Activated naive CD4-positive, alpha-beta T cell treated with anti-CD3 and anti-CD28 coated beads, Interleukin-2, amount 50 U/mL, for 72 hours (primary cell): ENCODE measurements at regions not wholly inside any gene's neighbourhood (a gene's known extent, or its start where the extent isn't known, plus 50 kb on each side); places are given as distances from the start of the nearest gene placed in this dataset.
"Not testable (repeated sequence)": the region's sequence is repeated elsewhere in the genome, so short reads cannot be mapped to it uniquely, and the experiment has no call there.

ENCODE experiments used
- ATAC-seq, 2 donors: fragments of 150-1000 bp; cut with Tn5 transposase; 2 replicates each; pipeline ENCODE4 v1.10.0; 2021; ENCODE audit warnings: mild to moderate bottlenecking in 2 of 2, moderate library complexity in 2 of 2
- DNase-seq, 2 donors: peaks; one replicate each; pipeline ENCODE4 v3.0.0; 2021 to 2022; ENCODE audit warnings: low spot score in 2 of 2
- H3K27ac Mint-ChIP-seq, 2 donors: one replicate each; pipeline ENCODE4 v1.8.0; 2022; ENCODE audit warnings: mild to moderate bottlenecking in 2 of 2, mixed read lengths in 2 of 2
- H3K36me3 Mint-ChIP-seq, 2 donors: one replicate each; pipeline ENCODE4 v1.8.0; 2022; ENCODE audit warnings: mixed read lengths in 2 of 2
- H3K9me3 Mint-ChIP-seq, 2 donors: one replicate each; pipeline ENCODE4 v1.8.0; 2022; ENCODE audit warnings: mixed read lengths in 2 of 2

DNA sequence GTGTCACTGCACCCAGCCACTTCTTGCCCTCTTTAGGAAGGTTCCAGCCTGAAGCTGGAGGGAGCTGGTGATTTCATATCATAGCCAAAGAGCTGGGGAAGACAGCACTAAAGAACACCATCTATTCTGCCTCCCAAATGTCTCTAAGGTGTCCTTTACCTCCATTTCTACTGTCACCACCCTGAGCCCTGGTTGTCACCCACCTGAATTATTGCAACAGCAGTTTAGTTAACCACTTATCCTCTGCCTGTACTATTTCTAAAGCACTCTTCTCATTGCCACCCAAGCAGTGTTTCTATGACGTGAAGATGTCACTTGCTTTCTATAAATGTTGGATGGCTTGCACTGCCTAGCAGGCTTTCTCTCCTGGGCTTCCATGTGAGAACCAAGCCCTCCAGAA, 69.4 kb upstream of the EED start:
- no peak for ATAC-seq
- Mint-ChIP-seq H3K9me3 (no peaks in the 10 kb centered on the region), H3K27ac (no peak overlapping the region), H3K36me3 (peaks cover 0 to 12% of the 10 kb centered on the region in 2 donors)
- no peak for DNase-seq

DNA sequence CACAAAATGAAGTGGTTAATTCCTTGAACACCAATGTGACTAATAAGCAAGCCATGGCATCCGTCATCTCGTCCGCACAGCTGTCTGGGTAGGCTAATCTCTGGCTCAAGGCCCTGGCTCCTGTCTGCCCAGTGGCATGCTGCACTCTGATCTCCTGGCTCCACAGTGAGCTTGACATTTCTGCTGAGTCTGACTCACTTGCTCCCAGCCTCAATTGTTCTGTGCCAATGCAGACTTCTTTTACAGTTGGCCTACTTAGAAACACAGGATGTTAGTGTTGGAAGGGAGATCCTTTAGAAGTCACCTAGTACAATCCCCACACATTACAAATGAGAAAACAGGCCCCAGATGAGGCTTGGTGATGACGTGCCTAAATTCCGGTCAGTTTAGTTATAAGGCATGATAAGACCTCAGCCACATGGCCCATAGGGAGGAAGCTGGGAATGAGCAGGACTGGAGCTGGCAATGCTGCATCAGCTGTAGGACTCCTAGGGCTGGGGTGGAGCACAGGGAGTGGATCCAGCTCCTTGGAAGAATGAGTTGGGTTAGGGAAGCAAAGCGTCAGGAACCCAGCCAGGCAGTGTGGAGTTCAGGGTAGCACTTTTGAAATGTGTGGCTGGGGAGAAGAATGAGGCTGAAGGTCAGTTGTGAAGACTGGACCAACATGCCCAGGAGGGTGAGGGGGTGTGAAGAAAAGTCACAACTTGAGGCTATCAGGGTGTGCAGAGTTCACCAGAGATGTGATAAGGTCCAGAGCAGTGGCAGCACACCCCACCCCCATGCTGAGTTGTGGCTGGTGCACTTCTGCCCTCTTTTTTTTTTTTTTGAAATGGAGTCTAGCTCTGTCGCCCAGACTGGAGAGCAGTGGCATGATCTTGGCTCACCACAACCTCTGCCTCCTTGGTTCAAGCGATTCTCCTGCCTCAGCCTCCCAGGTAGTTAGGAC, 70.2 kb upstream of the EED start:
- peaks cover 0 to 9% of the 10 kb centered on the region in 2 donors for H3K36me3 Mint-ChIP-seq
- H3K9me3 Mint-ChIP-seq = no peaks in the 10 kb centered on the region
- no peak overlapping the region for H3K27ac Mint-ChIP-seq
- DNase-seq = no peak
- ATAC-seq = peak in 1 of 2 donors; percentile 26

DNA sequence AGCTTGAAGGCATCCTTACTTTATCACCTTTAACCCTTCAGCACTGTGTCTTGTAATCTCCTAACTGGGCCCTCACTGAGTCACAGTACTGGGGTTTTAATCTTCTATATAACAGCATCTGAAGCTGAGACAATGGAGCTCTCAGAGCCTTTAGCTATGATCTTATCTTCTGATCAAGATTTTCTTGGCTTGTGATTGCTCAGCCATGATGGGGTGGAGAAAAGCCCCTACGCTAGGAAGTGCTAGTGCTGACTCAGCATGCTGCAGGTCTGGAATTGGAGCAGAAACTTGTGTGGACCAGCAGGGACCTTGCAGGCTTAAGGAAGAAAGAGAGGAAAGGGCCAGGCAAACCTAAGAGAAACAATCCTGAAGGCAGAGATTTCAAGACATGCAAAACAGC, 71.7 kb upstream of the EED start:
- ATAC-seq (no peak), DNase-seq (no peak)
- H3K9me3 Mint-ChIP-seq = no peaks in the 10 kb centered on the region
- H3K36me3 Mint-ChIP-seq = no peaks in the 10 kb centered on the region
- H3K27ac Mint-ChIP-seq = no peak overlapping the region

DNA sequence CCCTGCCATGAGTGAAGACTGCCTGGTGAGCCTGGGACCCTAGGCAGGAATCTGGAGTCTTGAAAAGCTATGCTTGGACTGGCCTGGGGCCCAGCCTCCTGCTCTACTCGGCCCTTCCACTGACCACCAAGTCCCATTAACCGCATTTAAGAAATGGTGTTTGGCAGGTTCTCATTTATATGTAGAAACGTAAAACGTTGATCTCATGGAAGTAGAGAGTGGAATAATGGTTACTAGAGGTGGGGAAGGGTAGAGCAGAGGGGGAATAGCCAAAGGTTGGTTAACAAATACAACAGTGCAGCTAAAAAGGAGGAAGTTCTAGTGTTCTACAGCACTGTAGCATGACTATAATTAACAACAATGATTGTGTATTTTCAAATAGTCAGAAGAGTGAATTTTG, 72.9 kb upstream of the EED start:
- DNase-seq (no peak), ATAC-seq (no peak)
- no peaks in the 10 kb centered on the region for H3K9me3 Mint-ChIP-seq
- no peak overlapping the region for H3K27ac Mint-ChIP-seq
- no peaks in the 10 kb centered on the region for H3K36me3 Mint-ChIP-seq

DNA sequence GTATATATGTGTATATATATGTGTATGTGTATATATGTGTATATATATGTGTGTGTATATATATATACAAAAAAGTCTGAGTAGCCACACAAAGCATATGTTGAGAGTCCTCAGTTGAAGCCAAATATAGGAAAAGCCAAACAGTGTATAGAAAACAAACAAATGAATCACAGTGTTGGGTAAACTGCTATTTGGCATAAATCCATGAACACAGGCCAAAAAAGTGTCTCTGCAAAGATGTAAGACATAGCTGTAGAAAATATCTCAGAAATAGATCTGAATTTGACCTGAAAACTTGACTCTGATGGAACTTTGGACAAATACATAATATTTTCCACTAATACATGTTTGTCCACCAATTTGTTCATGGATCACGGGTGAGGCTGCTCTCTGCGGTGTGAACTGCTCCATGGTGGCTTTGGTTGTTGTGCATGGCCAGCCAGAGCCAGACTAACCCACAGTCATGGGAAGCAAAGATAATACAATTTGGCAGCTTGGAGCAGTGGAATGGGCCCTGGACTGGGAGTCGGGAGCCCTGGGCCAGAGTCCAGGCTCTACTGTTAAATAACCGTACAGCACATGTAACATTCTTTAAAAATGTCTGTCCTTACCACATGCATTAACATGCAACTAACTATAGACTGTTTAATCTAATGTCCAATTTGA, 76.9 kb upstream of the EED start:
- no peak for DNase-seq
- Mint-ChIP-seq H3K36me3 (no peaks in the 10 kb centered on the region), H3K27ac (no peak overlapping the region), H3K9me3 (no peaks in the 10 kb centered on the region)
- ATAC-seq = no peak

DNA sequence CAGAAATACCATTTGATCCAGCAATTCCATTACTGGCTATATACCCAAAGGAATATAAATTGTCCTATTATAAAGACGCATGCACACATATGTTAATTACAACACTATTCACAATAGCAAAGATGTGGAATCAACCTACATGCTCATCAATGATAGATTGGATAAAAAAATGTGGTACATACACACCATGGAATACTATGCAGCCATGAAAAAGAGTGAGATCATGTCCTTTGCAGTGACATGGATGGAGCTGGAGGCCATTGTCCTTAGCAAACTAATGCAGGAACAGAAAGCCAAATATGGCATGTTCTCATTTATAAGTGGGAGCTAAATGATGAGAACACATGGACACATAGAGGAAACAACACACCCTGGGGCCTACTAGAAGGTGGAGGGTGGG, 78.3 kb upstream of the EED start:
- ATAC-seq, H3K36me3 Mint-ChIP-seq, H3K27ac Mint-ChIP-seq, DNase-seq, H3K9me3 Mint-ChIP-seq: not testable (repeated sequence)

DNA sequence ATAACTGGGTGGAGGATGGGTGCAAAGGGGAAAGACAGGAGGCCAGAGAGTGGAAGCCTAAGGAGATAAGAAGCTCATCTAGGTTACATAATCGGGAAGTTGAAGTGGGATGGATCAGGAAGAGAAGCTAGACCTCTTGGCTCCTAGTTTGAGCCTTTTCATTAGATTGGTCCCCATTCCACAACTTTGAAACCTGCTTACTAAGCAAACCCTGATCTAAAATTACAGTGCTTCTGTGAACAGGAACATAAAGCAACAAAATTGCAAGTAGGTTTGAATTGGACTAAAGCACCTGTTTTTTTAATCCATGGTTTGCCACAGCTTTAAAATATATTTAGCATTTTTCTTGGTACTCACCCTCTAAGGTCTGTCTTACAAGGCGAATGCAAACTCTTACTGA, 80.4 kb upstream of the EED start:
- ATAC-seq (no peak), DNase-seq (no peak)
- H3K9me3 Mint-ChIP-seq = peaks cover 0 to 4% of the 10 kb centered on the region in 2 donors
- no peak overlapping the region for H3K27ac Mint-ChIP-seq
- H3K36me3 Mint-ChIP-seq = no peaks in the 10 kb centered on the region

DNA sequence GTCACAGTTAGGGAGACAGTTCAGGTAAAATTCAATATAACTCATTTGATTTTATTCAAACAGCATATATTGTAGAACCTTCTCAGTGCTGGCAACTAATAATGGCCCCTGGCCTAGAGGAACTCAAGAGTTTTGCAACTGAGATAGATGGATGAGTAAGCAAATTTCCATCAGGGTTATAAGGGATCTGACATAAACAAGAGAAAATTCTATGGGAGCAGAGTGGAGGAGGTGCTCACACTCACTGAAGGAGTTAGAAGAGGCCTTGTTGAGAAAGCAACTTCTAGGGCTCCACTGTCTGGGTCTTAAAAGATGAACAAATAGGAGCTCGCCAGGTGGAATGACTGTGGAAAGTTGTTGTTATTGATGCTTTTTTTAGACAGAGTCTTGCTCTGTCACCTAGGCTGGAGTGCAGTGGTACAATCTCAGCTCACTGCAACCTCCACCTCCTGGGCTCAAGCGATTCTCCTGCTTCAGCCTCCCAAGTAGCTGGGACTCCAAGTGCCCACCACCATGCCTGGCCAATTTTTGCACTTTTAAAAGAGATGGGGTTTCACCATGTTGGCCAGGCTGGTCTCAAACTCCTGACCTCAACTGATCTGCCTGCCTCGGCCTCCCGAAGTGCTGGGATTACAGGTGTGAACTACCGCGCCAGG, 81.2 kb upstream of the EED start:
- not testable (repeated sequence) for ATAC-seq, H3K9me3 Mint-ChIP-seq, H3K36me3 Mint-ChIP-seq

DNA sequence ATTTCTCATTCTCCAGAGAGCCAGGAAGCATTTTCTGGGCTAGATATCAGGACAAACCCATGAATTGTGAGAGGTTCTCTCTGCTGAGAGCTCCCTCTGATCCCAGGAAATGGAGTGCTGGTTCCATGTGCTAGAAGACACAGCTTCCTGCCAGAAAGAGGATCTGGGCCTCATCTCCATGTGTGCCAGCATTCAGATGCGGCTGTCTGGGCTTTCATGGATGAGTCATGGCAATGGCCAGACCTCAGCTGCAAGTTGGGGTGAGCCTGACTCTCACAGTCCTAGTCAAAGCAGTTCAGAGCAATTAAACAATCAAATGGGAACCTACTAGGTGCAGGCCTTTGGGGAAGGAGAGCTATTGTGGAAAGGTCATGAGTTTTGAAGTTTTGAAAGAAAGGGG, 82.3 kb upstream of the EED start:
- Mint-ChIP-seq H3K9me3 (peaks cover 0 to 4% of the 10 kb centered on the region in 2 donors), H3K27ac (peak overlapping the region in 1 of 2 donors; percentile 41), H3K36me3 (no peaks in the 10 kb centered on the region)
- no peak for ATAC-seq
- no peak for DNase-seq

More for the DNA sequence above, 81.2 kb upstream of the EED start:
- DNase-seq = not testable (repeated sequence)
- H3K27ac Mint-ChIP-seq = peak overlapping the region in 1 of 2 donors; percentile 88

DNA sequence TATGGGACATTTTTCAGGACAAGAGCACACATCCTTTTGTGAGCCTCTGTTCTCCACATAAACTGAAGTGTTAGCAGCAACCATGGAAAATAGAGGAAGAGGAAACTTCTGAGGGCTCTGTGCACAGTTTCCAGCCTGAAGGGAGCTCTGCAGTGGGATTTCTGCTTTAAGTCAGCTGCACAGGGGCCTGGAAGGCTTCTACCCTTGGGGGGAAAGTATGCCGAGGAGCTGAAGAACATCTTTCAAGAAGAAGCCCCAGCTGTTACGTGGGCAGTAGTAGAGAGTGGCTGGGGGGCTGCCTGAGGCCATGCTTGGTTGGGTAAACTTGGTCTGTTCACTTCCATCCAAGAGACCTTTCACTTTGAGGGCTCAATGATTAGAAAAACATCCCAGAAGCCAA, 82.7 kb upstream of the EED start:
- peak overlapping the region in 1 of 2 donors; percentile 41 for H3K27ac Mint-ChIP-seq
- peaks cover 0 to 4% of the 10 kb centered on the region in 2 donors for H3K9me3 Mint-ChIP-seq
- DNase-seq (no peak), ATAC-seq (no peak)
- H3K36me3 Mint-ChIP-seq = no peaks in the 10 kb centered on the region

DNA sequence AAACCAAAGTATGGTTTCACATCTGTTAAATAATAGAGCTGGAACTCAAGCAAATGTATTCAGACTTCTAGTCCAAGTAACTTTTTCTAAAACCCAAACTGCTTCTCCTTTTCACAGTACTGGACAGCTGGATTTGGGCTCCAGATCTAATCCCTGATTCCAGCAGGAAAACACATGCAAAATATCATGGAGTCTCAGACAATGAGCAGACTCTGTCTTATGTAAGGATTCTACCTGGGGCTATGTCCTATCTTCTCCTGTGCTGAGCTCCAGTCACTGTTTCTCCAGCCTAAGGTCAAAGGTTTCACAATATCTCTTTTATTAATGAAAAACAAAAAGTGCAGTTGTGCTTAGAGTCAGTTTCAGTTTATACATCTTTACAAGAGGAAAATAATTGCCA, 83.2 kb upstream of the EED start:
- no peaks in the 10 kb centered on the region for H3K36me3 Mint-ChIP-seq
- DNase-seq (no peak), ATAC-seq (no peak)
- no peak overlapping the region for H3K27ac Mint-ChIP-seq
- H3K9me3 Mint-ChIP-seq = peaks cover 0 to 4% of the 10 kb centered on the region in 2 donors

DNA sequence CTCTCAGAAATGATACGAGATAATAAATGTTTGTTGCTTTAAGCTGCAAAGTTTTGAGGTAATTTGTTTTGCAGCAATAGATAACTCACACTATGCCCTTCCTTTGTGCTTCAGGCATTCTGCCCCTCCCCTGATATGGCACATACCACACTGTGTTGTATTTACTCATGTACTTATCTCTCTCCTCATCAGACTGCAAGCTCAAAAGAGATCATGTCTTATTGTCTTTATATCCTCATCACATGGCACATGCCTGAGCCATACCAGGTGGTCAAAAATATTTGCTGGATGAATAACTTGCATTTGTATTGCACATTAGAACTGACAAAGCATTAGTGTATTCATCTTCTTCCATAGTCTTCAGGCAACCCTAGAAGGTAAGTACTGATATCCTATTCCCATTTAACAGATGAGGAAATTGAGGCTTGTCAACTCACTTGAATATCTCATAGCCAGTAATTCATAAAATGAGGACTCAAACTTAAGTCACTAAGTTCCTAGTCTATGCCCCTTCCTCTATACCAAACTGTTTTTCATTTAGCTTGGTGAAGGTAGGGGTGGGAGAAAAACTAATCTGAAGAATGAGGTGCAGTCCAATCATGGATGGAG, 83.9 kb upstream of the EED start:
- Mint-ChIP-seq H3K9me3 (peaks cover 0 to 4% of the 10 kb centered on the region in 2 donors), H3K36me3 (no peaks in the 10 kb centered on the region), H3K27ac (no peak overlapping the region)
- ATAC-seq = no peak
- DNase-seq = no peak

DNA sequence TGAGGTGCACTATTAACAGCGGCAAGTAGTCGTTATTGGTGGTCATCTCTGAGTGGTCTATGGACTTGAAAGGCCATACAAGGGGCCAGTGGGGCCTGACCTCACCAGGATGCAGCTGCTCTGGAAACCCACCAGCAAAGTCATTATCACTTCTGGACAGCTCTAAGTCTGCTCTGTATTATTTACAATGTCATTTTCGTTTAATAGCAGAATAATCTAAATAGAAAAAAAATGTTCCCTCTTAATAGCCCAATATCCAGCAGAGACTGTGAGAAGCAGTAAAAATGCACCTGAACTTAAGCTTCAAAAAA, 85.0 kb upstream of the EED start:
- Mint-ChIP-seq H3K36me3 (no peaks in the 10 kb centered on the region), H3K27ac (no peak overlapping the region), H3K9me3 (peaks cover 0 to 4% of the 10 kb centered on the region in 2 donors)
- DNase-seq (no peak), ATAC-seq (no peak)

DNA sequence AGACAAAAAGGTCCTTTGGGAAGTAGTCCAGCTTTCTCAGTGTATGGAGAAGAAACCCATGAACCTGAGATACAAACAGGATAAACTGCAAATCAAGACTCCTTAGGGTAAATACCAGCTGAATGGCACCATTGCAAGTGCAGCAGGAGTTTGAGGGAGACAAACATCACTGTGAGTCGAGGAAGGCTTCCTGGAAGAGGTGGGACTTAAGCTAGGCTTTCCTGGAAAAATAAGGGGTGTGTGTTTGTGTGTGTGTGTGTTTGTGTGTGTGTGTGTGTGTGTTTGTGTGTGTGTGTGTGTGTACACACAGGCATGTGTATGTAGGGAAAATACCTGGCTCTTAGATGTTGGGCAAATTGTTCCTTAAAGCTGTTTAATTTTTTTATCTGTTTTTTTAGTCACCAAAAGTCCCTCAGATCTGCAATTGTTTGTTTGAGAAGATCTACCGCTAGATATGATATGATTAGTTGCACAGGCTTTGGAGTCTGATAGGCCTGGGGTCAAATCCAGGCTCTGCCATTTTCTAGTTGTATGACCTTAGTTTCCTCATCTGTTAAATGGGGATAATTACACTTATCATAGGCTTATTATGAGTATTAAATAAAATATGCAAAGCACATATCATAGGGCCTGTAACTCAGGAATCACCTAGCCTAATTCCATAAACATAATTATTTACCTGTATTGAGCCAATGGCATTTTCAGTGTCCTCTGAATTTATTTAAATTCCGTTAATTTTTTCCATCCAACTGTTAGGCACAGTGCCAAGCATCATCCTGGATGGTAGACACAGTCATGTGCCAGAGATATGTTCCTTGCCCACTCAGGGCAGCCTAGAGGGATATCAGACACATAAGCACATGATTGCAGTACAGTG, 85.6 kb upstream of the EED start:
- Mint-ChIP-seq H3K36me3 (no peaks in the 10 kb centered on the region), H3K9me3 (peaks cover 0 to 4% of the 10 kb centered on the region in 2 donors), H3K27ac (peak overlapping the region in 1 of 2 donors; percentile 61)
- DNase-seq (no peak), ATAC-seq (no peak)

DNA sequence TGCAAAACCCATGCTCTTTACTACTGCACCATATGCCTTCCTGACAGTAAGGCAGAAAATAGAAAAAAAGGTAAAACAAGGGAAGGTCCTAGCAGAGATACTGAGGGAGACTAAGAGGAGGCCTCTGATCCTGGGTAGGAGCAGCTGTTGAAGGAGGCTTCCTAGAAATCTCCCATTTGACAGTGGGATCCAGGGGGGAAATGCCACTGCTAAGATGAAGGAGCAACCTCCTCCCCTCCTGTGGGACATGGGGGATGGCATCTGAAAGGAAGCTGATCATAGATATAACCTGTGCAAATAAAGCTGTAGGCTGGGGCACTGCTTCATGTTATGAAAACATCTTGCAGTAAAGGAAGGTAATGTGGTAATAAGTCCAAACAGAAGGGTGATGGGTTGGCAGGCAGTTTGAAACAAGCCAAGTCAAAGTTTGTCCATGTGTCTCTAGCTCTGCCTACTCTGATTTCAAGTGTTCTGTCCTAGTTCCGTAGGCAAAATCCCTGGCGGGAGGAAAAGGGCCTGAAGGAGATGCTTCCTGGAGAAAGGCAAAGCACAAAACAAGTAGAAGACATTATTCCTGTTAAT, 86.7 kb upstream of the EED start:
- no peak for ATAC-seq
- DNase-seq = no peak
- H3K27ac Mint-ChIP-seq = no peak overlapping the region
- no peaks in the 10 kb centered on the region for H3K36me3 Mint-ChIP-seq
- H3K9me3 Mint-ChIP-seq = peaks cover 0 to 4% of the 10 kb centered on the region in 2 donors

DNA sequence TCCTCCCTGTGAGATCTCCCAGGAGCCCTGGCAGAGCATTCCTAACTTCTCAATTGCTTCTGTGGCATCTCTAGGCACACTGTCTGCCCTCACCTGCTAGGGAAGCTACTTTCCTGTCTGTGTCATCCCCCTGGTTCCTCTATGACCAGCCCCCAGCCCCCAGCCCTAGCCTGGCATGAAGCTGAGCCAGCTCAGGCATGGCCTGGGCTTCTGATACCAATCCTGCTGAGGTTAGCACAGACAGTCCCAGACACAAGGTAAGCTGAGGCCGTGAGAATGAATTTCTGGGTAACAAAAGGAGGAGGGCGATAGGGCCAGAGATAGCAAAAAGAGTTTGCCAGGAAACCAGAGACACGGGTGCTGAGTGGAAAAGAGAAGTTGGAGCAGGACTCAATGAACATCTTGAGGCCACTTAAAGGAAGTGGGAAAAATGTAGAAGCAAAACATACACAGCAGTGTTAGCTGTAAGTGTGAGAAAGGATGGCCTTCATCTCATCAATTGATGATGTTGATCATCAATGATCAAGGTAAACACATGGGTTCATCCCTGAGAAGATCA, 87.6 kb upstream of the PICALM start:
- DNase-seq = no peak
- no peak for ATAC-seq
- Mint-ChIP-seq H3K36me3 (no peaks in the 10 kb centered on the region), H3K27ac (peak overlapping the region in 1 of 2 donors; percentile 83), H3K9me3 (peaks cover 0 to 4% of the 10 kb centered on the region in 2 donors)
